HG03280 (cell line): ENCODE measurements at regions not wholly inside any gene's neighbourhood (a gene's known extent, or its start where the extent isn't known, plus 50 kb on each side); places are given as distances from the start of the nearest gene placed in this dataset.
"Not testable (repeated sequence)": the region's sequence is repeated elsewhere in the genome, so short reads cannot be mapped to it uniquely, and the experiment has no call there.

ENCODE experiments used
- ATAC-seq: cut with Tn5 transposase; IDR thresholded peaks from one replicate; pipeline ENCODE4 v1.9.1; 2021; ENCODE audit warnings: mild to moderate bottlenecking, moderate library complexity; ENCODE audit not compliant: unreplicated experiment

DNA sequence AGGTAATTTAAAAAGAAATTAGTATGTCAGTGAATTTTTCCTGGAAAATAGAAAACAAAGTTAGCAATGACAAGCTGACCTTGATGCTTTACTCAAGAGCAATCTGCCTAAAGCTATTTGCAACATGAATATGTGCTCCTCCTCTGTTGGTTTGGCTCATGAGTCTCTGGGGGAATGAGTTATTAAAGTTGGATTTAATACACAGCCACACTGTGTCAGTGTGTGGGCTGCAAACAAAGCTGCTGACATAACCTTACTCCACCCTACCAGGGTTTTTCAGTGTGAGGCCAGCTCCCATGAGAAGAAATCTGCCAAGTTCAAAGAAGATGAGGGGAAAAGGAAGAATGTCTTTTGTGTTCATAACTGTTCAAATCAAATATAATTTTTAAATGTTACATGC is 280.5 kb downstream of the TLL1 start:
- no peak for ATAC-seq

DNA sequence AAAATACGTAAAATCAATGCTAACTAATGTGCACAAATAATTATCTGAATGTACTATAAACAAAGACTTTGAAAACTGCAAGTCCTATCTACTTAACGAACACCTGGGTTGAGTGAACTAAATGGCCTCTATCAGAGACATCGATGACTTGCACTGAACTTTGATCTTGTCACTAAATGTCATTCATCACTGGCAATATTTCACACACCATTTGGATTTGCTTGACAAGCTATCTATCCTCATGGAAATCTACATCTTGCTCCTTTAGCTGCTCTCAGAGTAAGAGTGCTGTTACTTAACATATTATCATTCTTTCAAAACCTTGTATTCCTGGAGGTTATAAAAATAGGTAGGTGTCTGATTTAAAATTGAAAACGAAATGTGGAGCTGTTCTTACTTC is 289.3 kb downstream of the TLL1 start:
- ATAC-seq: no peak

DNA sequence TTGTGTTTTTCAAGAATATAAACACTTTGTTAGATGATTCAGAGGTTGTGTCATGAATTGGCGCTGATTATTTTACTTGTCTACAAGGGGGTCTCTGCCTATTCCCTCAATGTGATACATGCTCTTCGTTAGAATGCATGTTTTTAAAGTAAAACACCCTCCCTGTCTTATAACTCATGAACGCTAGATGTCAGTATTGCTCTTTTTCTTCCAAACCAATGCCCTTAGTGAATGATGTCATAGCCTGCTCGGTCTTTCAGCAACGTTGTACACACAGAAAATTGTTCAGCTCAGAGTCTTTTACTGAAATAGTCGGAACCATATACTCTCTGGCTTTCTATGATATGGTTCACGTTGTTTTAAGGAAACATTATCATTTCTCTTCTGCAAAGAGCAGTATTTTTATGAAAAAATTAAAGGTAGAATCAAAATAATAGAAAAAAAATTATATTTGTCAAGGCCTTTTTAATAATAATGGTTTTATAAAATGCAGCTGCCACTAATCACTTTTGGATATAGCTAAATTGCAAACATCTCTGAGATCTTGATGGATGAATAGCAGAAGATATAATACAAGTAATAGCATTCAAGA is 292.9 kb downstream of the TLL1 start:
- peak; percentile 96 for ATAC-seq

DNA sequence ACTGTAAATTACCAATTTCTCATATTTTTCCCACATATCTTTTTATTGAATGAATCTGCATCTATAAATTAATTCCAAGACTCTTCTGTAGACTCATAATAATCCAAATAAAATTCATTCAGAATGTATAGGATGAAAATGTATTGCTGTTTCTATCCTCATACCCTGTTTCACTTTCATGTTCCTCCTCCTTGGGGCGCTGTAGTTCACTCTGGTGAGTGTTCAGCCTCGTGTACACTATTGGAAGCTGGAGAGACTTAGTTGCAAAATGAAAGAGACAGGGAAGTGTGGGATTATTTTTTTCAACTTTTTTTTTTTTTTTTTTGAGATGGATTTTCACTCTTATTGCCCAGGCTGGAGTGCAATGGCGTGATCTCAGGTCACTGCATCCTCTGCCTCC is 296.1 kb downstream of the TLL1 start:
- ATAC-seq: no peak

- no peak for ATAC-seq
Observed at GRCh38 chr4:166172619-166173018, 299.6 kb downstream of the TLL1 start.

DNA sequence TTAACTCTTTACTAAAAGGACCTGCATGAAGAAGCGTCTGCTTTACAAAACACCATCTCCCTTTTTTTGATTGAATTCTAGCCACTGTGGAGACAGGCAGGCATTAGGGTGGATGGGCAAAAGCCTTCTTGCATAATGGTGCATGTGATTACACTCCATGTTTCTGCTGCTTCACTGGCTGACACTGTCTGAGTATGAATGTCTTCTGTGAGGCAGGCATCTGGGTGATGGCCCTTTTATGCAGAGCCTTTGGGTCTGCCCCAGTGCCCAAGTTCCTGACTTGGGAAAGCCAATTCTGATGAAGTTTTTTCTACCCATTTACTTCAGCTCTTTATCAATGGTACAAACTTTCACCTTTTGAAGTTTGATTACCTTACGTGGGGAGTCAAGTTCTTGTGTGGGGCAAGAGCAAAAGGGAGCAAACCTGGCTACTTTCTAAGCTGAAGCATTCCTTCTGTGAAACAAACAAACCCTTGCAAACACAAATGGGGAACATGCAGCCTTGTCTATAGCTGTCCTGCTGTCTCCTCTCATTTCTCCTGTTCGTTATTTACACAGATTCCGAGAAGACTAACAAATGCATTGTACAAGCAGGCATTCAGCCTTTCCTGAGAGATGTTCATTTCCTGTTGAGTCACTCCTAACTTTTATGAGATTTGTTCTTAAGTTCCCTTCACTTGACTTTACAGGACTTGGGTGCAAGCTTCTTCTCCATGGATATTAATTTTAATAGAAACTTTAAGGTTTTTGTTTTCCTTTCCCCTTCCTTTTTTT is 301.9 kb downstream of the TLL1 start:
- no peak for ATAC-seq

- ATAC-seq: no peak
Observed at GRCh38 chr4:166182145-166182544, 309.1 kb downstream of the TLL1 start.

DNA sequence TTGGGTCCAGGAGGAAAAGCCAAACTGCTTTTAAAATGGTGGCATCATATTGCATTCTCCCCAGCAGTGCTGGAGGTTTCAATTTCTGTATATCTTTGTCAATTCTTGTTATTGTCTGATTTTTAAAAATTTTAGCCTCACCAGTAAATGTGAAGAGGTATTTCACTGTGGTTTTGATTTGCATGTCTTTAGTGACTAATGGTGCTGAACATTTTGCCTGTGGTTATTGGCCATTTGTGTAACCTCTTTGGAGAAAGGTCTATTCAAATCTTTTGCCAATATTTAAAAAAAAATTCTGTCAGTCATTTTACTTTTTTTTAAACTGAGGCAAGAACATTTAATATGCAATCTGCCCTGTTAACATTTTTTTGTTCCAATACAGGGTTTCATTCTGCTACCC is 322.1 kb downstream of the TLL1 start:
- no peak for ATAC-seq

DNA sequence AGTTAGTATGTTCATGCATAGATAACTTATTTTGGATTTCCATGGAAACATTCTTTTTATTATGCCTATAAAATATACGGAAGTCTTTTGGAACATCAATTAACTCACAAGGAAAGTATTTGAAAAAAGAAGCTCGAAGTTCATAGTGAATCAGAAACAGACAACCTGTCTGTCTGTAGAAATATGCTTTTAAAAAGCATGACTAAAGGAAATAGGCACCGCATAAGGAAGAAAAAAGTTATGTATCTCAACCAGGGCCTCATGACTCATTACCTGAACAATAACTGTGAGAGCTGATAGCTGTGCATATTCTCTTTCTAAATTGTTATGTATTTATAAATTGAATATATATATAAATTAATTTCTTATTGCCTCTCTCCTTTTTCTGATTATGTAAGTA is 324.1 kb downstream of the TLL1 start:
- ATAC-seq: no peak

DNA sequence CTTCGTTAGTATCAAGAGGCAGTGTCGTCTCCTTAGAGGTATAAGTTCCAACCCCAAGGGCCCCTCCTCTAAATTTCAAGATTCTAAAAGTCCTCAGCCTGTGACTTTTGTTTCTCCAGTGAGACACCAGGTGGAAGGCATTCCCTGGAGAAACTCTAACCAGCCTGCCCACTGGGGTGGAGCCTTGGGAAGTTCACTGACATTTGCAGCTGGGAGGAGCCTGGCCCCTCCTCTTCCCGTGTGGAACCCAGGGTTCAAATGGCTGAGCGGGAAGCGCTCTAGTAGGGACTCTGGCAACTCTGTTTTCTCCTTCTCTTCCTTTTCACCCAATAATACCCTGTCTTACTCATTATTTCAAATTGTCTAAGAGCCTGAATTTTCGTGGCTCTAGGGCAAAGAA is 325.0 kb downstream of the TLL1 start:
- ATAC-seq: no peak

GRCh38 chr4:166198516-166199310 is 325.7 kb downstream of the TLL1 start:
- no peak for ATAC-seq

DNA sequence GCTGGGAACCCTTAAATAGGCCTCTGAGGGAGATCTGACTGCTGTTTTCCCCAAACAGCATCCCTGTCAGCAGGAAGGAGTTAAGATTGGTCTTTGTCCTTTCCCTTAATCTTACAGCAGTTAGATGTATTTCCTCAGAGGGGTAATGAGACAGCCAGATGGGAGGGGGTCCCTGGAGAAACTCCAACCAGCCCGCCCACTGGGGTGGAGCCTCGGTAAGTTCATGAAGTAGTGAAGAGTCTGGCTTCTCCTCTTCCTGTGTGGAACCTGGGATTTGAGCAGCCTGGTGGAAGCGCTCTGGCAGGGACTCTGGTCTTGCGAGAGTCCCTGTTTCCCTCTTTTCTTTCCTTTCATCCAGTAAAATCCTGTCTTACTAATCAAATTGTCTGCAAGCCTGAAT is 330.0 kb downstream of the TLL1 start:
- ATAC-seq: no peak

DNA sequence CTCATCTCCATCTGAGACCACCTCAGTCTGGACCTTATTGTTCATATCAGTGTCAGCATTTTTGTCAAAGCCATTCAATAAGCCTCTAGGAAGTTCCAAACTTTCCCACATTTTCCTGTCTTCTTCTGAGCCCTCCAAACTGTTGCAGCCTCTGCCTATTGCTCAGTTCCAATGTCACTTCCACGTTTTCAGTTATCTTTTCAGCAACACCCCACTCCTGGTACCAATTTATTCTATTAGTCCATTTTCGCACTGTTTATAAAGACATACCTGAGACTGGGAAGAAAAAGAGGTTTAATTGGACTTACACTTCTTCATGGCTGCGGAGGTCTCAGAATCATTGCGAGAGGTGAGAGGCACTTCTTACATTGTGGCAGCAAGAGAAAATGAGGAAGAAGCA is 339.3 kb downstream of the TLL1 start:
- not testable (repeated sequence) for ATAC-seq

DNA sequence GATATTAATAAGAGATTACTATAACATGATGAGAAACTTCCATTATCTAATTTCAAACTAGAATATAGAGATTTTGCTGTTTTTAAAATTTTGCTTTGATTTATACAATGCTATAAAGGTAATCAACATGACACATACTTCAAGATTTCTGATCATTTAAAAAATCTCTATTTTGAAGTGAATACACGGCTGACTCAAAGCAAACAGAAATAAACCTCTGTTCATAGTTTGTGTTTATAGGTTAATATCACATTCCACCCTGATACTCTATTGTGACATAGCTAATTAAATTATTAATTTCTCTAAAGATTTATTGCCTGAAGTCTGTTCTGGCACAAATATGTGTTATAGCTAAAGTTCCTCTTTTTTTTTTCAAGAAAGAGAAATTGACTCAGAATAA is 349.2 kb downstream of the TLL1 start:
- ATAC-seq: no peak

GRCh38 chr4:166228112-166228511 is 355.1 kb downstream of the TLL1 start:
- no peak for ATAC-seq

DNA sequence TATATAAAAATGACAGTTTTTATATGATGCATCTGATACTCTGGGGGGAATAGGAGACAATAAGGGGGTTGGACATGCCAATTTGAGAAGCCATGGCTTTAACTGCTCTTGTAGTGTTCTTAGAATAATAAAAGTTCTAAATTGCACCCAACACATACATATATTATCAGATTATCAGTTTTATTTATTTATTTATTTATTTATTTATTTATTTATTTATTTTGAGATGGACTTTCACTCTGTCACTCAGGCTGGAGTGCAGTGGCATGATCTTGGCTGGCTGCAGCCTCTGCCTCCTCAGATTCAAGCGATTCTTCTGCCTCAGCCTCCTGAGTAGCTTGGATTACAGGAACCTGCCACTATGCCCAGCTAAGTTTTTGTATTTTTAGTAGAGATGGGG is 356.8 kb downstream of the TLL1 start:
- ATAC-seq: no peak

GRCh38 chr4:166230841-166231240 is 357.8 kb downstream of the TLL1 start:
- ATAC-seq: no peak

DNA sequence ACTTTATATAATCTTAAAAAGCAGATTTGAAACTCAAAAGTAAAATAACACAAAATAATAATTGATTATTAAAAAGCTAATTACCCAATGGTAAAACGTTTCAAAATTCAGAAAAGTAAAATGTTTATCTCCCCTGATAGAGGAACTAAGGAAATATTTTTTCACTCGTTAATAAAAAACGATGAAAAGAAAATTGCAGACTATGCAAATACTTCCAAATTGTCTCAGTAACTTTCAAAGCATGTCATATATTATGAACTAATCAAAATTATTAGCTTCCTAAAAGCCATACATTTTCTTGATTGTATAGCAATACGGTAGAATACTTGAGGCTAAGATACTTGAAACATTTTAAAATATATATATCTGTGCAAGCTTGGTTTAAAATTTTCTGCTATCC is 366.3 kb downstream of the TLL1 start:
- no peak for ATAC-seq

DNA sequence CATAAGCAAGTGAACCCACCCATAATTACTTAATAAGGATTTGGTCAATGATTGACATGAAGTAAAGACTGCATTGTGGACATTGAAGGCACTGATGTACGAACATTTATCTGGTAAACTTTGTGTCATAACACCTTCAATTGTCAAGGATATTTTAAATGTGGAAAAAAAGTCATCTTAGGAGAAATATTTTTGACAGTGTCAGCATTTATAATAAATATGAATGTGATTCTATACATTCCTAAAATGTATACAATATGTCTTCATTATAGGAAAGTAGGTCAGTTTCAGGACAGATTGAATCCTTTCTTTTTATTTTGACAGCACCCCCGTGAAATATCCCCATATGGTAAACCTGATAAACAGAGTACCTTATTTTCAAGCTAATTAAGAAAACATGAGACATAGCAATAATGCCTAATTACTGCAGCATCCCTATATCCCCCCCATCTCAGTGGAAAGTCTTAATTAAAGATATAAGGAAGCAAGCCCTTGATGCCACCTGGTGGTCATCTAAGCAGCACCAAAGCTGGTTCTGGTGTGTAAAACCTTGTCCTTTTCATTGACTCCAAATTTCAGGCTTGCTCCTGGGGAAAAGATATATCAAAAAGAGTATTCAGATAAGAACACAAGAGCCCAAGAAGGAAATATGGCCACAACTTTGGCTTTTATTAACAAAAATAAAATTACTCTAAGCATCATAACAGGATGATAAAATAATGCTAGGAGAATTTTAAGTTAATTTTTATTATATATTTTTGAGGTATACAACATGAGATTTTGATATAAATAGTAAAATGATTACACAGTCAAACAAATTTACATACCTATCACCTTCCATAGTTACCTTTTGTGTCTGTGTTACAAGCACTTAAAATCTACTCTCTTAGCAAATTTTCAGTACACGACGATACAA is 379.7 kb downstream of the TLL1 start:
- ATAC-seq: no peak

DNA sequence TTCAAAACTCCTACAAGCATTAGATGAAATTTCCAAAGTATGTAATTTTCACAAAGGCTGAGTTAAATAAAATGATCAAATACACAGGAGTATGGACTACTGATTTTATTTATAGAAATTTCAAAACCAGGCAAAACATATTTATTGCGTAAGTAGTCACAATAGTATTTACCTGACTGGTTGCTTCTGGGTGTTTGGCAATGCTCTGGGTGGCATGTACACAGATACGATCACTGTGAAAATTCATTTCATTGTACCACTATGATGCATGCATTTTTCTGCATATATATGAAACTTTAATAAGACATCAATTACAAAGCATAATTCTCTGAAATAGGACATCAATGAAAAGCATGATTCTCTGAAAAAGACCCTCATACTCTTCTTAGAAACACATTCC is 384.2 kb downstream of the TLL1 start:
- no peak for ATAC-seq

DNA sequence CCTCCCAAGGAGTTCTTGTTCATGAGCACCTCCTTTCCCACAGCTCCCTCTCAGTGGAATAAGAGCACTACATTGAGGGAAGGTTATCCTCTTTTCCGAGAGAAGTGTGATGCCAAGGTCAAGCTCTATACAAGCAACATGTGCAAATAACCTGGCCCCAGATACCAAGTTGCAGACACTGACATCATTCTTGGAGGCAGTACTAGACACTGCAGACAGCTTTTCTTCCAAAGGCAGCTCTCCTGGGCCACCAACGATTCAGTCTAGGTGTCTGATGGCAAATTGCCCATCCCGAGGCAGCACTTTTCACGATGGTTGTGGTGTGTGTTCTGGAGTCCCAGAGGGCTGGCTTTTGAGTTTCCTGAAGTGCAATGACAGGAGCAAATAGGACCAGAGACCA is 384.9 kb downstream of the TLL1 start:
- ATAC-seq: no peak
